ENCODE measurements at regions not wholly inside any gene's neighbourhood (a gene's known extent, or its start where the extent isn't known, plus 50 kb on each side); places are given as distances from the start of the nearest gene placed in this dataset.
"Not testable (repeated sequence)": the region's sequence is repeated elsewhere in the genome, so short reads cannot be mapped to it uniquely, and the experiment has no call there.

DNA sequence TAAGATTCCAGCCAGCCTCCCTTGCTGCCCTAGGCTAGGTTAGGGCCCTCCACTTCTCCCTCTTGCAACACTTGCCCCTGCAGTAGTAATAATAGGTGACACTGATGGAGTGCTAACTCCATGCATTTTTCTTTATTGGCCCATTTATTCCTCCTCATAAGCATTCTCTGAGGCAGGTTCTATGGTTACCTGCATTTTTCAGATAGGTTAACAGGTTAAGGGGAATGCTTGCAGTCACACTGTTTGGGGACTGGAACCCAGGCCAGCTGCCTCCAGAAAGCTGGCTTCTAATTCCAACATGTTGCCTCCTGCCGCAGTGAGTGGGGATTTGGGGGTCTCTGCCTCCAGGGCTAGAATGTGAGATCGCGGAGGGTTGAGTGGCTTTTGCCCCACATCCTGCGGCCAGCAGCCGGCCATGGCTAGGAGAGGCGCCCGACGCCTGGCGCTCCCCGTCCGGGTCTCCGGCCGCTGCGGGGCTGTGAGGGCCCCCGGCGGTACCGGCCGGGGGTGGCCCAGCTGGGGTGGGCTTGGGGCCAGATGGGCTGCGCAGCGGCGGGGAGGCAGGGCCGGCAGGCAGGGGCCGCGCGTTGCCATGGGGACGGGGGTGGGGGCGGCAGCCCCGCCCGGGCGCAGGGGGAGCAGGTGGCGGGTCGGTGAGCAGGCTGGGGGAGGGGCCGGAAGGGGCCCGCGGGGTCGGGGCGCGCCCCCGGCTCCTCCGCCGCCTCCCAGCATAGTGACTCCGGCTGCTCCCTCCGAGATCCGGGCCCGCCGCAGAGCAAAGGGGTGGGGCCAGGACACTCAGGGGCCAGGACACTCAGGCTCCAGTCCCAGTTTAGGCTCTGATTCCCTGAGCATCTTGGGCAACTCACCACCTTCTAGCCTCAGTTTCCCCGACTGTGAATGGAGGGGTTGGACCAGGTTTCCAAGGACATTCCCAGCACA is 68.4 kb upstream of the SSBP3 start:
- DNase-seq, result no peak

DNA sequence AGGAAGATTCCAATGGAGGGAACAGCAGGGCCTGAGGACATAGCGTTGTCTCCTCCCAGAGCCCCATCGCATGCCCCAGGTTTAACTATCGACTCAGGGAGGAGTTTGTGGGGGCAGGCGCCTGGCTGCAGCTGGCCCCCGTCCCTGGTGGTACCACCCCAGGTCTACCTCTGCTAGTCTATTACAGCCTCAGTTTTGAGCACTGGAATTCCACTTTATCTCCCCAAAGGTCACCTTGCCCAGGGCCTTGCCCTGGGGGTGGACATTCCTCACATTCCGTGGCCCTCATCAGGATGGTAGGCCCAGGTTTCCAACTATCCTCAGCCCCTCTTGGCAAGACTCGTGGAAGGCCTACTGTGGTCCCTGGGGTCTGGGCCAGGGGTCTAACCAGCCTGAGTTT is 65.4 kb upstream of the SSBP3 start:
- no peak for DNase-seq

GRCh38 chr1:54469444-54469843 is 63.2 kb upstream of the SSBP3 start:
- not testable (repeated sequence) for DNase-seq

- not testable (repeated sequence) for DNase-seq
These were observed 62.3 kb upstream of the SSBP3 start for GRCh38 chr1:54468288-54469084.

GRCh38 chr1:54465351-54465811 is 59.2 kb upstream of the SSBP3 start:
- no peak for DNase-seq

DNA sequence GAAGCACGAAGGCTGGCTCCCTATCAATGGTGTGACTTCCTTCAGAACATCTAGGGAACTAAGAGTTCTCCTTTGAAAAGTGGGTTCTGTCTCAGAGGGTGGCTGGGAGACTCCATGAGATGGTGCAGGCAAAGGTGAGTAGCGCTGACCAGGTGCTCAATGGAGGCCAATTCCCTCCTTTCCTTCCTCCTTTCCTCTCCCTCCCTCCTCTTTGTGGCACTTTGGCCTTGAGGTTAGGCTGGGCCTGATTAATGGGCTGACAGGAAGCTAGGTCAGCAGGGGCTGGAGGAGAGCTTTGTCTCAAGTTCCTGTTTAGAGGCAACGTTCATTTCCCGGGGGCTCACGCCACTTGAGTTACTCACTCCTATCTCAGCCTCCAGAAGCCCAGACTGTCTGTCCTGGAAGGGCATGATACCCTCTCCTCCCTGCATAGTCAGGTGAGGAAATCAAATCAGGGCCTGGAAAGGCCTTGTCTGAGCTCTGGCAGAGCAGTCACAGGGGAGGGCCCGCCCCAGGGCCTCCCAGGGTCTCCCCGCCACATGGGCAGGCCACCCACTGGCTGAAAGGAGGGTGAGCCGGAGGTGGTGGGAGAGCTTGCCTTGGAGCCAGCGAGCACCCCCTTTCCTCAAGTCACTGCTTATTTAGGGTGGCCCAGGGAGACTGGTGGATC is 58.4 kb upstream of the SSBP3 start:
- no peak for DNase-seq

DNA sequence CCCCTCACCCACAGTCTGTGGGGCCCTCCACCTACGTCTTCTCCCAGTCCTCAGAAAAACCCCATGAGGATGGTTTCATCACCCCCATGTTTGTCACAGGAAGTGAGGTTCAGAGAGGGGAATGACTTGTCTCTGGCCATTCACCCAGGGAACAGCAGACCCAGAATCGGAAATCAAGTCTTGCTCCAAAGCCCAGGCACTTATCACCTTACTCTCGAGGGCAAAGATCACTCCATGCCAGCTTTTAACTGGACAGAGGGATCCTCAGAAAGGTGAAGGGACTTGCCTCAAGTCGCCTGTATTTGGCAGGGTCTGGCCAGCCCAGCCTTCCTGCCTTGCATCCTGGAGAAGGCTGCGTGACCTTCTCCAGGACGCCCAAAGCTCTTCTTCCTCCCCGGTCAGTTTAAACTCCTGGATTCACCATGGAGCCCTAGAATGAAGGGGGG is 57.9 kb upstream of the SSBP3 start:
- no peak for DNase-seq

DNA sequence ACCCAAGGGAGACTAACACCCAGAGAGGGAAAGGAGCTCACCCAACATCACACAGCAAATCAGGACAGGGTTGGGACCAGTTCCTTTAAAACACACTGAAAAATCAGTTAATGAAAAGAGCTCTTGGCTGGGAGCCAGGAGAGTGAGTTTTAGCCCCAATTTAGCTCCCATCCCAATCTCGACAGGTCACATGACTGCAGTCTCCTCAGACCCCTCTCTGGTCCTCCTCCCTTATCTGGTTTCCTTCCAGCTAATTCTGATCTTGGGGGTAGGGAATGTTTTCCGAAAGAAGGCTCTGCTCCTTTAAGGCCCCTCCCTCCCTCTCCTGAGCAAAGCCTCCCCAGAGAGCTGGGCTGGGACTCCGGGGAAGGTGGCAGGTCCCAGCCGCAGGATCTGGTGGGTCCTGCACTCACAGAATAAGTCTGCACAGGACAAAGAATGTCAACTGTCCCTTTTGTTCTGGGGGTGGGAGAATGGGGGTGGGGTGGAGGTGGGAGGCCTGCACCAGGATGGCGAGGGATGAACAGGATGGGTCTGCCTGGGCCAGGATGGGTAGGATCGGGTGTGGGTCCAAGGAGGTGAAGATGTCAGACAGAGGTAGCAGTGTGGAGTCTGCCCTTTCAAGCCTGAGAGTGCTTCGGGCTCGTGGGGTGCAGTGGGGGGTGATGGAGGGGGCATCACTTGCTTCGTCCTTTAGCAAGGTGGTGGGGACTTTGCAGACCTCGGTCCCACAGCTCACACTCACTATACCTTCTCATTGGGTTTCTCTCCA is 57.3 kb upstream of the SSBP3 start:
- DNase-seq, result no peak

DNA sequence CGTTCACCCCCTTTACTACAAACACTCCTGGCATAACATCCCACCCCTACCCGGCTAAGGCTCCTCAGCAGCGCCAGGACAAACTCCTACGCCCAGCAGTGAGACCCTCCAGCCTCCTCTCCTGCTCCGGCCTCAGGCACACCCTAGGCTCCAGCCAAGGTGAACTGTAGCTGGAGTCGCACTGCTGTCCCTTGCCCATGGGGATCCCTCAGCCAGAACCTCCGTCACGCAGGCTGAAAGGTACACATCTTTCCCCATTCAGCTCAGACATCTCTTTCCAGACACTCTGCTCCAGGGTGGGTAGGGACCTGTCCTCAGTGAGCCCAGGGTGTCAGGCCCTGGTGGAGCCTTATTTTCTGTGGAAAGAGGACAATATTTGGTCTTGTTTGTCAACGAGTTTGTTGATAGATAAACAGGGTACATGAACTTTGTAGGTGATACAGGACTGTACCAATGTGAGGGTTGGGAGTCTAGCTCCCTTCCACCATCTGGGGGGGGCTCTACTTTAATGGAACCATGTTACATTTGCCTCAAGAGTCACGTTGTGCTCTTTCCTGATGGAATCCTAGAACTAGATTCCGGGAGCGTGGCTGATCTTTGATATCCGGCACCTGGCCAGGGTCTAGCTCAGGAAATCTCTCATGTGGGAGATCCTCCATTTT is 56.5 kb upstream of the SSBP3 start:
- DNase-seq, result no peak

DNA sequence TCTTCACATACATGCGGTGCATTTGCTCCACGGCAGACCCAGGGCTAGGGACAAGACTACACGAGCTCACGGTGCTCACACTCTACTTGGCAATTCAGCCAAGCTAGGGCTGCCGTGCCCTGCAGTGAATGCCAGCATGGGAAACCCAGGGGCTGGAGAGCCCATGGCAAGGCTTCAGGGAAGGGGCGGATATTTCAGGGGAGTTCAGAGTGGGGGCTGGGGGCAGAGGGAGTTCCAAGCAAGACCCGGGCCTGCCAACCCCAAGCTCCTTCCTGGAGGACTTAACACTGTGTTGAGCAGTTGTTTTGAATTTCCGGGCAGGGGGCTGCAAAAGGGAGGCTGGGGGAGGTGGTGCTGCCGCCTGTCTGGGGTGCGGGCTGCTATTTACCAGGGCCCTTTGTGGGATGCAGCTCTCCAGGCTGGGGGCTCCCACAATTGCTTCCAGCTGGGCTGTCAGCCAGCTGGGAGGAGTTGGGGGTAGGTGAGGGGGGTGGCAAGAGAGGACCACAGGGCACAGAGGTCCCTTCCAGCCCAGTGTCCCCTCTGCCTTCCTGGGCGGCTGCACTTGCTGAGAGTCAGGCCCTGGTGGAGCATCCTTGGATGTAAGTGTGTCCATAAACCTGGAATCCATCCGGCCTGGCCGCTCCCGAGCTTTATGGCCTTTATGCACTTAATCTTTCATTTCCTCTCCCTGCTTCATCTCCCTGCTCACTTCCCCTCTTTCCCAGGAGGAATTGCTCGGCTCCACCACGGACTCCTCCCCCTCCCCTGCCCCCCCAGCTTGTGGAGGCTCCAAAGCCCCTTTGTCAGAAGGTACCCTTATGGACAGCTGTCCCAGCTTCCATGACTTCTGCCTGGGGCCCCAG is 55.8 kb upstream of the SSBP3 start:
- DNase-seq, result no peak

- DNase-seq, result no peak
These were observed 54.7 kb upstream of the SSBP3 start for GRCh38 chr1:54460861-54461387.

DNA sequence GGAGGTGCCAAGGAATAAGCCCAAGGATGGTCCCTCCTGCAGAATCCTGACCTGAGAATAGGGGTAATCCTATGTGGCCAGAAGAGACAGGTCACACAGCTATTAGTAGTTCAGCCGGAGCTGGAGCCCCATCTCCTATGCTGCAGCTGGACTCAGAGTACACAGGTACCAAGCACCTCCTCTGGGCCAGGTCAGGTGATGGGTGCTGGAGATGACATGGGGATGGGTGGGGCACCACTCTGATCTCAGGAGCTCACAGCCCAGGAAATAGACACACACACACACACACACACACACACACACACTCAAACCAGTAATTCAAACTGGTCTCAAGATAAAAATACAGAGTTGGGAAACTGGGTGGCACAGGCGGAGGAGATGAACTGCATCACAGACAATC is 54.2 kb upstream of the SSBP3 start:
- no peak for DNase-seq

GRCh38 chr1:54459726-54460191 is 53.6 kb upstream of the SSBP3 start:
- no peak for DNase-seq

DNA sequence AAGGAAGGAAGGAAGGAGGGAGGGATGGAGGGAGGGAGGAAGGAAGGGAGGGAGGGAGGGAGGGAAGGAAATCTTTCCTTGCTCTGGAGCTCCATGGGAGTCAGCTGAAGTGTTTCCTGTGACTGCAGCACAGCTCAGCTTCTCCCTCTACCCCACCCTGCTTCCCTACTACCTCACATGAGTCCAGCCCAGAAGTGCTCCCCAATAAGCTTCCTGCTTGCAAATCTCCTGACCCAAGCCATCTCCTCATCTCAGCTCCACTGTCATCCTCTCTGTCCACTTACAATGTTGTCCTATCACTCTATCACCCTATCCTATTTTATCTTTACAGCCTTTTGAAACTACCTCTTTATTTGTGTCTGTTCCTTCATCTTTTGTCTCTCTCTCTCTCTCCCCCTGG is 52.9 kb upstream of the SSBP3 start:
- DNase-seq, result no peak

GRCh38 chr1:54456921-54457529 is 50.8 kb upstream of the SSBP3 start:
- no peak for DNase-seq

GRCh38 chr1:54456361-54456760 is 50.2 kb upstream of the SSBP3 start:
- DNase-seq, result no peak

All from NCI-H2081 (cell line).